ENCODE measurements at regions not wholly inside any gene's neighbourhood (a gene's known extent, or its start where the extent isn't known, plus 50 kb on each side); places are given as distances from the start of the nearest gene placed in this dataset.

- Histone ChIP-seq H3K36me3 (ENCODE audit: control insufficient read depth, insufficient read depth, low read length) (no peaks in the 10 kb centered on the region), H3K4me3 (ENCODE audit: low read depth, low read length) (no peak overlapping the region), H3K27me3 (ENCODE audit: control insufficient read depth, insufficient read depth, low read length) (no peaks in the 10 kb centered on the region)
- no peak for TF ChIP-seq CTCF (IDR thresholded peaks at IDR 0.05; ENCODE audit: insufficient read depth, low read depth, low read length)
- CTCF ChIA-PET = interaction anchor here (0.9 to 1.7 kb wide), 4 partner anchors 8 to 141 kb away, joined by 3 to 6 read pairs (median 4); no protein-coding TSS in a partner anchor
- no peak for DNase-seq (ENCODE audit: low read depth)
- POLR2A ChIA-PET = no interaction called here
Measured at GRCh38 chr16:85469929-85470590, 143.1 kb upstream of the GSE1 start.

GRCh38 chr16:85470873-85471272 lies 142.2 kb upstream of the GSE1 start:
- H3K4me3 ChIP-seq (ENCODE audit: low read depth, low read length) = no peak overlapping the region
- DNase-seq (ENCODE audit: low read depth) = no peak
- no peak for TF ChIP-seq CTCF (IDR thresholded peaks at IDR 0.05; ENCODE audit: insufficient read depth, low read depth, low read length)
- CTCF ChIA-PET = interaction anchor here (1.1 to 1.7 kb wide), 2 partner anchors 10 to 140 kb away, joined by 3 to 6 read pairs; no protein-coding TSS in a partner anchor
- POLR2A ChIA-PET = no interaction called here
- no peaks in the 10 kb centered on the region for H3K27me3 ChIP-seq (ENCODE audit: control insufficient read depth, insufficient read depth, low read length)
- no peaks in the 10 kb centered on the region for H3K36me3 ChIP-seq (ENCODE audit: control insufficient read depth, insufficient read depth, low read length)

GRCh38 chr16:85471469-85472431 lies 141.4 kb upstream of the GSE1 start:
- no peak for TF ChIP-seq CTCF (IDR thresholded peaks at IDR 0.05; ENCODE audit: insufficient read depth, low read depth, low read length)
- H3K4me3 ChIP-seq (ENCODE audit: low read depth, low read length) = no peak overlapping the region
- POLR2A ChIA-PET = no interaction called here
- no peaks in the 10 kb centered on the region for H3K27me3 ChIP-seq (ENCODE audit: control insufficient read depth, insufficient read depth, low read length)
- H3K36me3 ChIP-seq (ENCODE audit: control insufficient read depth, insufficient read depth, low read length) = no peaks in the 10 kb centered on the region
- DNase-seq (ENCODE audit: low read depth) = no peak
- CTCF ChIA-PET = interaction anchor here (1.0 to 1.4 kb wide), 3 partner anchors 10 to 51 kb away, joined by 3 to 4 read pairs (median 3); no protein-coding TSS in a partner anchor

GRCh38 chr16:85472514-85472913 lies 140.6 kb upstream of the GSE1 start:
- TF ChIP-seq CTCF (IDR thresholded peaks at IDR 0.05; ENCODE audit: insufficient read depth, low read depth, low read length) = no peak
- Histone ChIP-seq H3K27me3 (ENCODE audit: control insufficient read depth, insufficient read depth, low read length) (no peaks in the 10 kb centered on the region), H3K36me3 (ENCODE audit: control insufficient read depth, insufficient read depth, low read length) (no peaks in the 10 kb centered on the region), H3K4me3 (ENCODE audit: low read depth, low read length) (no peak overlapping the region)
- CTCF ChIA-PET = interaction anchor here (1.1 to 1.4 kb wide), 2 partner anchors 19 to 52 kb away, joined by 3 to 4 read pairs; no protein-coding TSS in a partner anchor
- no peak for DNase-seq (ENCODE audit: low read depth)
- POLR2A ChIA-PET = no interaction called here

- H3K36me3 ChIP-seq (ENCODE audit: control insufficient read depth, insufficient read depth, low read length) = no peaks in the 10 kb centered on the region
- CTCF ChIA-PET = interaction anchor here (1.2 to 1.4 kb wide), 2 partner anchors 14 to 18 kb away, joined by 3 read pairs; no protein-coding TSS in a partner anchor
Measured at GRCh38 chr16:85473323-85473722, 139.8 kb upstream of the GSE1 start.

More at GRCh38 chr16:85473323-85473722, 139.8 kb upstream of the GSE1 start:
- POLR2A ChIA-PET = no interaction called here
- Histone ChIP-seq H3K27me3 (ENCODE audit: control insufficient read depth, insufficient read depth, low read length) (no peaks in the 10 kb centered on the region), H3K4me3 (ENCODE audit: low read depth, low read length) (no peak overlapping the region)
- TF ChIP-seq CTCF (IDR thresholded peaks at IDR 0.05; ENCODE audit: insufficient read depth, low read depth, low read length) = 0 out of 2 replicates have a peak, but pooled peaks have one; percentile 1
- DNase-seq (ENCODE audit: low read depth) = no peak

Data from BJ (cell line).